GM12873 (cell line): ENCODE measurements at regions not wholly inside any gene's neighbourhood (a gene's known extent, or its start where the extent isn't known, plus 50 kb on each side); places are given as distances from the start of the nearest gene placed in this dataset.

ENCODE experiments used
- CTCF ChIP-seq: IDR thresholded peaks from 2 replicates; pipeline ENCODE4 v1.5.1; 2012; ENCODE audit warnings: low read depth, mild to moderate bottlenecking, moderate library complexity, low read length, control low read depth; ENCODE audit not compliant: insufficient read depth; ENCODE audit errors: missing control alignments

DNA sequence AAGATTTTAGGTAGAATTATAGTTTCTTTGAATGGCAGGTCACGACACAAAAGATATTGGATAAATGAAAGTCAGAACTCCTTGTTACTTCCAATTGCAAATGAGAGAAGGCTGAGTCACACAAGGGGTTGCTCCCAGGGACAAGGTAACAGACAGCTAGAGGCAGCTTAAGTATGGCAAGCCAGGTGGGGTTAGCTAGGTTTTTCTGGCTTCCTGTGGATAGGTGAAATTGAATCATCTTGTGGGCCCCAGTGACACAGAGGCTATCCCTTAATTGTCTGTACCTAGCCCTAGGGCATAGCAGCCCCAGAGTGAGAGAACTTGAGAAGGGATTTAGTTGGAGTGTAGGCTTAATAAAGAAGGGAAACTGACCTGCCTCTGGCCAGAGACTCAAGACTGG lies 407.7 kb upstream of the SLC8A1 start:
- TF ChIP-seq CTCF: no peak

DNA sequence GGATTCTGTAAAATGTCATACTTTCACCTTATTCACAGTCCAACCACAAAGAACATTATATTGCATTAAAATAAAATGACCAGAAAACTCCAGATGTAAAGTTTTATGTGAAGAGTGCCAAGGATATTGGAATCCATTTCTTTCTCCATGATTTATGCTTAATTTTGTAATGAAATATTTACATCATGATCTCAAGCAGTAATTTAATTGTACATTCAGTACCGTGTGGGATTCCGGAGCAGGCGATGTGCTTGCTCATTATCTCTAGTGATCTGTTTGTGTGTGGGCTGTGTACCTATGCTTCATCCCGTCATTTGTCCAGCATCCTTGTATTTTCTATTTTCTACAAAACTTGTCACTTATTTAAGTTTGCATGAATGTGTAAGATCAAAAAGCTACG lies 415.9 kb upstream of the SLC8A1 start:
- TF ChIP-seq CTCF: no peak

DNA sequence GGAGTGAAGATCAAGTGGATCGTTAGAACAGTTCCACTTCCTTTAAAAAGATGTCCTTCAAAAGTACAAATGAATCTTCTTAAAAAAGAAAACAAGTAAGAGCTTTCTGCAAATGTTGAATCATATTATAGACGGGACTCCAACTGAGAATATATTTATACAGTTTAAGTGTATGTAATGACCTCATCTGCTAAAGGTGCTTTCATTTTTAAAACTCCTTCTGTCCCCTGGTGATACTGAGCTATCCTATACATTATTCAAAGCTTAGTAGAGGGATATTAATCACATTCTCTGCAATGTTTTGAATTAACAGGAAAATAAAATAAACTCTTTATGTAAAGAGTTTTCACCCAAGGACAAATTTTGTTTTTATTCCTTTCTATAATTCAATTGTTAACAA lies 420.7 kb upstream of the SLC8A1 start:
- TF ChIP-seq CTCF: no peak

- no peak for TF ChIP-seq CTCF
These were observed 422.5 kb upstream of the SLC8A1 start for GRCh38 chr2:40874380-40874779.

- TF ChIP-seq CTCF: no peak
These were observed 425.9 kb upstream of the SLC8A1 start for GRCh38 chr2:40877734-40878288.

- TF ChIP-seq CTCF: no peak
These were observed 427.4 kb upstream of the SLC8A1 start for GRCh38 chr2:40879305-40879704.

GRCh38 chr2:40886100-40886499 lies 434.2 kb upstream of the SLC8A1 start:
- no peak for TF ChIP-seq CTCF
